IPS-20b (cell line): ENCODE measurements at regions not wholly inside any gene's neighbourhood (a gene's known extent, or its start where the extent isn't known, plus 50 kb on each side); places are given as distances from the start of the nearest gene placed in this dataset.
"Not testable (repeated sequence)": the region's sequence is repeated elsewhere in the genome, so short reads cannot be mapped to it uniquely, and the experiment has no call there.

Experiments used
- H3K27ac ChIP-seq: one replicate; pipeline ENCODE4 v1.5.1; 2013; ENCODE audit warnings: low read length
- H3K27me3 ChIP-seq: 2 replicates; pipeline ENCODE4 v1.6.1; 2013; ENCODE audit warnings: mild to moderate bottlenecking, low read length, inconsistent platforms; ENCODE audit not compliant: insufficient read depth
- H3K36me3 ChIP-seq: 2 replicates; pipeline ENCODE4 v1.6.1; 2013; ENCODE audit warnings: low read depth, mild to moderate bottlenecking, inconsistent platforms, low read length, moderate library complexity; ENCODE audit not compliant: insufficient read depth
- H3K4me1 ChIP-seq: 2 replicates; pipeline ENCODE4 v1.6.1; 2013; ENCODE audit warnings: mild to moderate bottlenecking, control low read depth, inconsistent platforms, low read length, moderate library complexity; ENCODE audit not compliant: insufficient read depth
- H3K4me3 ChIP-seq: 2 replicates; pipeline ENCODE4 v1.5.1; 2013; ENCODE audit warnings: mild to moderate bottlenecking, low read length, inconsistent platforms
- H3K9ac ChIP-seq: 2 replicates; pipeline ENCODE4 v1.6.1; 2013; ENCODE audit warnings: low read depth, mild to moderate bottlenecking, inconsistent platforms, low read length, moderate library complexity
- H3K9me3 ChIP-seq: 2 replicates; pipeline ENCODE4 v1.6.1; 2013; ENCODE audit warnings: mild to moderate bottlenecking, low read depth, low read length, inconsistent platforms; ENCODE audit not compliant: insufficient read depth

- not testable (repeated sequence) for H3K27ac ChIP-seq, H3K4me1 ChIP-seq, H3K9ac ChIP-seq, H3K9me3 ChIP-seq, H3K27me3 ChIP-seq, H3K4me3 ChIP-seq, H3K36me3 ChIP-seq
These were observed 119.9 kb downstream of the SPDYE17 start for GRCh38 chr7:76912011-76912814.

GRCh38 chr7:76904688-76905087 is 127.5 kb downstream of the SPDYE17 start:
- not testable (repeated sequence) for H3K4me1 ChIP-seq, H3K27ac ChIP-seq, H3K9ac ChIP-seq, H3K4me3 ChIP-seq, H3K9me3 ChIP-seq, H3K27me3 ChIP-seq, H3K36me3 ChIP-seq

GRCh38 chr7:76901944-76902710 is 130.0 kb downstream of the SPDYE17 start:
- not testable (repeated sequence) for H3K27me3 ChIP-seq, H3K9me3 ChIP-seq, H3K36me3 ChIP-seq, H3K4me3 ChIP-seq, H3K9ac ChIP-seq, H3K27ac ChIP-seq, H3K4me1 ChIP-seq

- not testable (repeated sequence) for H3K9ac ChIP-seq, H3K4me3 ChIP-seq, H3K27me3 ChIP-seq, H3K9me3 ChIP-seq, H3K27ac ChIP-seq, H3K4me1 ChIP-seq, H3K36me3 ChIP-seq
These were observed 133.4 kb downstream of the SPDYE17 start for GRCh38 chr7:76898807-76899206.

GRCh38 chr7:76897007-76897406 is 135.2 kb downstream of the SPDYE17 start:
- not testable (repeated sequence) for H3K27ac ChIP-seq, H3K9me3 ChIP-seq, H3K36me3 ChIP-seq, H3K9ac ChIP-seq, H3K4me3 ChIP-seq, H3K4me1 ChIP-seq, H3K27me3 ChIP-seq

GRCh38 chr7:76895696-76896095 is 136.5 kb downstream of the SPDYE17 start:
- H3K4me1 ChIP-seq, H3K9me3 ChIP-seq, H3K9ac ChIP-seq, H3K27me3 ChIP-seq, H3K4me3 ChIP-seq, H3K27ac ChIP-seq, H3K36me3 ChIP-seq: not testable (repeated sequence)

GRCh38 chr7:76891771-76892170 is 140.4 kb downstream of the SPDYE17 start:
- H3K4me1 ChIP-seq, H3K27me3 ChIP-seq, H3K4me3 ChIP-seq, H3K9ac ChIP-seq, H3K27ac ChIP-seq, H3K36me3 ChIP-seq, H3K9me3 ChIP-seq: not testable (repeated sequence)

GRCh38 chr7:76879733-76880288 is 152.3 kb downstream of the SPDYE17 start:
- H3K4me1 ChIP-seq, H3K36me3 ChIP-seq, H3K27ac ChIP-seq, H3K9me3 ChIP-seq, H3K27me3 ChIP-seq, H3K4me3 ChIP-seq, H3K9ac ChIP-seq: not testable (repeated sequence)

- not testable (repeated sequence) for H3K9me3 ChIP-seq, H3K27ac ChIP-seq, H3K36me3 ChIP-seq, H3K4me3 ChIP-seq, H3K4me1 ChIP-seq, H3K9ac ChIP-seq, H3K27me3 ChIP-seq
These were observed 156.4 kb downstream of the SPDYE17 start for GRCh38 chr7:76875760-76876159.

GRCh38 chr7:76870504-76870808 is 161.7 kb downstream of the SPDYE17 start:
- not testable (repeated sequence) for H3K4me3 ChIP-seq

GRCh38 chr7:76867364-76867889 is 164.7 kb downstream of the SPDYE17 start:
- not testable (repeated sequence) for H3K4me3 ChIP-seq, H3K9ac ChIP-seq, H3K36me3 ChIP-seq, H3K27me3 ChIP-seq, H3K9me3 ChIP-seq, H3K4me1 ChIP-seq, H3K27ac ChIP-seq

More at GRCh38 chr7:76870504-76870808, 161.7 kb downstream of the SPDYE17 start:
- not testable (repeated sequence) for H3K27me3 ChIP-seq, H3K9me3 ChIP-seq, H3K36me3 ChIP-seq, H3K27ac ChIP-seq, H3K4me1 ChIP-seq, H3K9ac ChIP-seq

GRCh38 chr7:76863150-76863773 is 168.9 kb downstream of the SPDYE17 start:
- H3K36me3 ChIP-seq, H3K4me1 ChIP-seq, H3K27ac ChIP-seq, H3K9me3 ChIP-seq, H3K9ac ChIP-seq, H3K4me3 ChIP-seq, H3K27me3 ChIP-seq: not testable (repeated sequence)
